ENCODE measurements at regions not wholly inside any gene's neighbourhood (a gene's known extent, or its start where the extent isn't known, plus 50 kb on each side); places are given as distances from the start of the nearest gene placed in this dataset.

- no peak for TF ChIP-seq GATA2 (IDR thresholded peaks at IDR 0.05; ENCODE audit: low read depth, low read length)
- no peak for TF ChIP-seq GATA3 (IDR thresholded peaks at IDR 0.05; ENCODE audit: low read depth, low read length)
Observed at GRCh38 chr1:181318022-181318857, 165.1 kb upstream of the CACNA1E start.

Measured in SH-SY5Y (cell line).